ENCODE measurements at regions not wholly inside any gene's neighbourhood (a gene's known extent, or its start where the extent isn't known, plus 50 kb on each side); places are given as distances from the start of the nearest gene placed in this dataset.

DNA sequence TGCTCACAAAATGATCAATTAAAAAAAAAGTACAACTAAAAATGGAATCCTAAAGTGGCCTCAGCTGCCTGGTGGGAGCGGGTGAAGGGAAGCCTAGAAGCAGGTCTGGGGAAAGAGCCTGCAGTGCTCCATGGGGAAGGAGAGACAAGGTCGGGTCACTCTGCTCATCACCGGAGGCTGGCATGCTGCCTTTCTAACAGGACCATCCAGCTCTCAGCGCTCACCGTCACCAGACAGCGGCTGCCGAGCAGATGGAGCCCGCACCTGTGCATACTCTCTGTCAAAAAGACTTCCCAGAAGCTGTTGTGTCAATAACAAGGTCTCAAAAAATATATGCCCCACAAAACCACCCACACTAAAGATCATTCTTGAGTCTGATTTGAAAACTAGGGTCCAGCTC, 112.8 kb downstream of the BAMBI start:
- no peak for TF ChIP-seq EZH2 (IDR thresholded peaks at IDR 0.05; ENCODE audit: low read length, missing control alignments)
- TF ChIP-seq, protein P1, sequence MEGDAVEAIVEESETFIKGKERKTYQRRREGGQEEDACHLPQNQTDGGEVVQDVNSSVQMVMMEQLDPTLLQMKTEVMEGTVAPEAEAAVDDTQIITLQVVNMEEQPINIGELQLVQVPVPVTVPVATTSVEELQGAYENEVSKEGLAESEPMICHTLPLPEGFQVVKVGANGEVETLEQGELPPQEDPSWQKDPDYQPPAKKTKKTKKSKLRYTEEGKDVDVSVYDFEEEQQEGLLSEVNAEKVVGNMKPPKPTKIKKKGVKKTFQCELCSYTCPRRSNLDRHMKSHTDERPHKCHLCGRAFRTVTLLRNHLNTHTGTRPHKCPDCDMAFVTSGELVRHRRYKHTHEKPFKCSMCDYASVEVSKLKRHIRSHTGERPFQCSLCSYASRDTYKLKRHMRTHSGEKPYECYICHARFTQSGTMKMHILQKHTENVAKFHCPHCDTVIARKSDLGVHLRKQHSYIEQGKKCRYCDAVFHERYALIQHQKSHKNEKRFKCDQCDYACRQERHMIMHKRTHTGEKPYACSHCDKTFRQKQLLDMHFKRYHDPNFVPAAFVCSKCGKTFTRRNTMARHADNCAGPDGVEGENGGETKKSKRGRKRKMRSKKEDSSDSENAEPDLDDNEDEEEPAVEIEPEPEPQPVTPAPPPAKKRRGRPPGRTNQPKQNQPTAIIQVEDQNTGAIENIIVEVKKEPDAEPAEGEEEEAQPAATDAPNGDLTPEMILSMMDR (conservative IDR thresholded peaks at IDR 0.05 in 1 of 2, IDR thresholded peaks at IDR 0.05 in 1 of 2; ENCODE audit: low read depth in 1 of 2, low read length in 2 of 2), result no peak
- Histone ChIP-seq H3K36me3 (ENCODE audit: control insufficient read depth, insufficient read depth, low read length) (no peaks in the 10 kb centered on the region), H3K27me3 (ENCODE audit: control insufficient read depth, insufficient read depth, low read length) (no peaks in the 10 kb centered on the region), H3K4me1 (ENCODE audit: control insufficient read depth, extremely low read depth, insufficient read depth, low read length) (no peaks in the 10 kb centered on the region), H3K9me3 (ENCODE audit: control insufficient read depth, insufficient read depth, low read depth, low read length) (no peaks in the 10 kb centered on the region), H3K4me2 (ENCODE audit: extremely low read depth, insufficient read depth, low read length) (no peak overlapping the region), H3K9ac (ENCODE audit: insufficient read depth, low read length) (no peak overlapping the region), H3K79me2 (ENCODE audit: control insufficient read depth, insufficient read depth, low read length) (no peaks in the 10 kb centered on the region), H4K20me1 (ENCODE audit: control insufficient read depth, extremely low read depth, insufficient read depth, low read length) (no peaks in the 10 kb centered on the region), H3K4me3 (replicated peaks in 1 of 4; ENCODE audit: control extremely low read depth in 1 of 4, insufficient read depth in 1 of 4, low read depth in 3 of 4, low read length in 4 of 4) (no peak overlapping the region), H3K27ac (ENCODE audit: insufficient read depth, low read length) (no peak overlapping the region), H2AFZ (ENCODE audit: low read length) (no peak overlapping the region)
- DNase-seq (ENCODE audit: low read depth in 2 of 2), result no peak

DNA sequence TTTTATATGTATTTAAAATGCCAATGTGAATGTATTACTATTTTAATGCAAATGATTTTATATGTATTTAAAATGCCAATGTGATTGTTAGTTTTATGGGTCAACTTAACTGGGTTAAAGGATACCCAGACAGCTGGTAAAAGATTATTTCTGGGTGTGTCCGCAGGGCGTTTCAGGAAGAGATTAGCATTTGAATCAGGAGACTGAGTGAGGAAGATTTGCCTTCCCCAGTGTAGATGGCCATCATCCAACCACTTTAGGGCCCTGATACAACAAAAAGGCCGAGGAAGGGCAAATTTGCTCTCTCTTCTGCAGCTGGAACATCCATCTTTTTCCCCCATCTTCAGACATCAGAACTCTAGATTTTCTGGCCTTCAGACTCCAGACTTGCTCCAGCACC, 116.2 kb downstream of the BAMBI start:
- H3K27me3 ChIP-seq (ENCODE audit: control insufficient read depth, insufficient read depth, low read length), result no peaks in the 10 kb centered on the region
- no peaks in the 10 kb centered on the region for H4K20me1 ChIP-seq (ENCODE audit: control insufficient read depth, extremely low read depth, insufficient read depth, low read length)

GRCh38 chr10:28794986-28795385, 117.7 kb downstream of the BAMBI start:
- DNase-seq (ENCODE audit: low read depth in 2 of 2), result no peak
- Histone ChIP-seq H3K27ac (ENCODE audit: insufficient read depth, low read length) (no peak overlapping the region), H3K27me3 (ENCODE audit: control insufficient read depth, insufficient read depth, low read length) (no peaks in the 10 kb centered on the region), H4K20me1 (ENCODE audit: control insufficient read depth, extremely low read depth, insufficient read depth, low read length) (no peaks in the 10 kb centered on the region), H3K4me2 (ENCODE audit: extremely low read depth, insufficient read depth, low read length) (no peak overlapping the region), H3K36me3 (ENCODE audit: control insufficient read depth, insufficient read depth, low read length) (no peaks in the 10 kb centered on the region), H3K9ac (ENCODE audit: insufficient read depth, low read length) (no peak overlapping the region), H3K4me3 (replicated peaks in 1 of 4; ENCODE audit: control extremely low read depth in 1 of 4, insufficient read depth in 1 of 4, low read depth in 3 of 4, low read length in 4 of 4) (no peak overlapping the region), H3K79me2 (ENCODE audit: control insufficient read depth, insufficient read depth, low read length) (no peaks in the 10 kb centered on the region), H3K9me3 (ENCODE audit: control insufficient read depth, insufficient read depth, low read depth, low read length) (no peaks in the 10 kb centered on the region), H3K4me1 (ENCODE audit: control insufficient read depth, extremely low read depth, insufficient read depth, low read length) (no peaks in the 10 kb centered on the region), H2AFZ (ENCODE audit: low read length) (no peak overlapping the region)
- TF ChIP-seq EZH2 (IDR thresholded peaks at IDR 0.05; ENCODE audit: low read length, missing control alignments), result no peak
- TF ChIP-seq, protein P1 (conservative IDR thresholded peaks at IDR 0.05 in 1 of 2, IDR thresholded peaks at IDR 0.05 in 1 of 2; ENCODE audit: low read depth in 1 of 2, low read length in 2 of 2), result no peak

More for the DNA sequence above, 116.2 kb downstream of the BAMBI start:
- Histone ChIP-seq H3K4me2 (ENCODE audit: extremely low read depth, insufficient read depth, low read length) (no peak overlapping the region), H3K79me2 (ENCODE audit: control insufficient read depth, insufficient read depth, low read length) (no peaks in the 10 kb centered on the region), H3K4me1 (ENCODE audit: control insufficient read depth, extremely low read depth, insufficient read depth, low read length) (no peaks in the 10 kb centered on the region), H3K4me3 (replicated peaks in 1 of 4; ENCODE audit: control extremely low read depth in 1 of 4, insufficient read depth in 1 of 4, low read depth in 3 of 4, low read length in 4 of 4) (no peak overlapping the region), H3K36me3 (ENCODE audit: control insufficient read depth, insufficient read depth, low read length) (no peaks in the 10 kb centered on the region), H3K27ac (ENCODE audit: insufficient read depth, low read length) (no peak overlapping the region), H2AFZ (ENCODE audit: low read length) (no peak overlapping the region), H3K9me3 (ENCODE audit: control insufficient read depth, insufficient read depth, low read depth, low read length) (no peaks in the 10 kb centered on the region), H3K9ac (ENCODE audit: insufficient read depth, low read length) (no peak overlapping the region)
- TF ChIP-seq, protein P1 (conservative IDR thresholded peaks at IDR 0.05 in 1 of 2, IDR thresholded peaks at IDR 0.05 in 1 of 2; ENCODE audit: low read depth in 1 of 2, low read length in 2 of 2), result no peak
- no peak for TF ChIP-seq EZH2 (IDR thresholded peaks at IDR 0.05; ENCODE audit: low read length, missing control alignments)
- DNase-seq (ENCODE audit: low read depth in 2 of 2), result no peak

Measured in fibroblast of lung (primary cell).